HG03558 (cell line): ENCODE measurements at regions not wholly inside any gene's neighbourhood (a gene's known extent, or its start where the extent isn't known, plus 50 kb on each side); places are given as distances from the start of the nearest gene placed in this dataset.
A peak's percentile ranks its signal among the peaks of the same experiment; 100 is the strongest.
"Not testable (repeated sequence)": the region's sequence is repeated elsewhere in the genome, so short reads cannot be mapped to it uniquely, and the experiment has no call there.

Source experiments
- ATAC-seq: cut with Tn5 transposase; IDR thresholded peaks from one replicate; pipeline ENCODE4 v1.9.1; 2021; ENCODE audit warnings: moderate number of reproducible peaks; ENCODE audit not compliant: unreplicated experiment; ENCODE audit errors: extremely low read depth

DNA sequence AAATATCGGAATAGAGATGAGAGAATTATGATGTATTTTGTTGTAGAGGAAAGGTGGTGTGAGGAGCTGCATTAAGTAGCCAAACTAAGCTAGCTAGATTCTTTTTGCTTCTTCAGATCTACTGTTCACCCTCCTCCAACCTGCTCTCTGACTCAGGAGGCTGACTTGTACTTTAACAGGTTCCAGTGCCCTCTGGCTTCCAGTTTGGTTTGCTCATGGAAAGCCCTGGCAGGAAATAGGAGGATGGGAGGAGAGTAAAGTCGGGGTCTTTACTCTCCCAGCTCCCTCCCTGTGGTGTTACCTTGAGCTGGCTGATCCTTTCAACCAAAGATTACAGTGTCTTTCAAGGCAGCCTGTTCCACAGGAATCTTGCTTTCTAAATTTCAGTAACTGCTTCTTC lies 277.0 kb upstream of the EDA2R start:
- no peak for ATAC-seq

- ATAC-seq = no peak
Measured at GRCh38 chrX:66914080-66914479, 275.2 kb upstream of the EDA2R start.

DNA sequence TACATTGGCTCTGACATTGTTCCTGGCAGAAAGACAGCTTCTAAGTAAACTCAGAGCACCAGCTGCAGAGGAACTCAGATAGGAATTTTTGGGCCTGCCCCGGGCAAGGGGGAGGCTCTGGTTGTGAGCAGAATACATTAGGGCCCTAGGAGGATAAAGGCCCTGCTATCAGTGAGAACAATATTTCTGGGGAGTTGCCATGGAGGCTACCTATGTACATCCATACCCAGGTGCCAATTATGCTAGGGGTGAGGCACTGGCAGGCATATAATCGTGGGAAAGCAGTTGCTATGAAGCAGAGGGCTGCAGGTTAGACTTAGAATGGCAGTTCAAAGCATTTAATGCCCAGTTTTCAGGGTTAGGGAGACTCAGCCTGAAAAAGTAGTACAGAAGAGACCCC lies 273.5 kb upstream of the EDA2R start:
- no peak for ATAC-seq

DNA sequence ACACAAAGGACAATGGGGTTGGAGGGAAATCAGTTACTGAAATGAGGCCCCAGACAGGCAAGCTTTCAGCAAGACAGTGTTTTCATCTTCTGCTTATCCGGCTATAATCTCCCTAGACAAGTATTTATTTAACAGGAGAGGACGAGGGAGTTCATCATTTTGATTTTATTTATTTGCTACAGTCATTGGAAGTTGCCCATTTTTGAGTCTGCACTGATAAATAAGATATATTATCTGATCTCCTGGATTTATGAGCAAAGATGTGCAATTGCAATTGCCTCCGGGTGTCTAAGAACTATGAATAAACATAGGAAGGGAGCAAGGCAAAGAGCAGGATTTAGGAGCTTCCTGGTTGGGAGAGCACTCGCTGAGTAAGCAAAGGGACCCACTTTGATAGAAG lies 263.2 kb upstream of the EDA2R start:
- no peak for ATAC-seq

GRCh38 chrX:66900886-66901285 lies 262.0 kb upstream of the EDA2R start:
- ATAC-seq = no peak

DNA sequence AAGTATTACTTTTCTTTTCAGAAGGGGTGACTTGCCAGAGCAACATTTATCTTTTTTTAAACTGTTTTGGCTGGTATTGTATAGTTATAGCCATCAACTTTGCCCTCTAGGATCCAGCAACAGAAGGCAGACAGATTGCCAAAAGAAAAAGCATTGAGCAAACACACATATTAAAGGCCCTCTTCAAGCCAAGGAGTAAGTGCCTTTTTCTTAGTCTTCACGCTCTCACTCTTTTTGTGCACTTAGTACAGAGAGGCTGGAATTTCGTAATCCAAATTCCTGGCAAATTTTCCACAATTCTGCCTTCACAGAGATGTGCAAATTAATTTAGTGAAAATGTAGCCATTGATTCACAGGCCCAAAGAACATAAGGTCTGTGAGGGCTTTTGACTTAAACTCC lies 253.1 kb upstream of the EDA2R start:
- ATAC-seq = no peak

DNA sequence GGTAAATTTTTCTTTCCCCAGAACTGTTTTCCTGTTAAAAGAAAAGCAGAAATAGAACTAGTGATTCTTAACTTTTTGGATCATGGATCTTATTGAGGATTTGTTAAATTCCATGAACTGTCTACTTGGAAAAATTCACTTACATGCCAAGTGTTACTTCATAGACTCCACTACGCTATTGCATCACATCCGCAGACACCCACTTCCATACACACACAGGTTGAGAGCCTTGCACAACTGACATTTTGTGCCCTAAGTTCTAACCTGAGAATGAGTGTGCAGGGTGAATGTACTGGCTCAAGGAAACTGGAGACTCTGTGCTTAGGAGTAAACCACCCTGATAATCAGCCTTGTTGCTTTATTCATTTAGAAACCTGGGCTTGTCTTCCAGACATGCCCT lies 250.5 kb upstream of the EDA2R start:
- no peak for ATAC-seq

GRCh38 chrX:66882101-66882500 lies 243.2 kb upstream of the EDA2R start:
- no peak for ATAC-seq

DNA sequence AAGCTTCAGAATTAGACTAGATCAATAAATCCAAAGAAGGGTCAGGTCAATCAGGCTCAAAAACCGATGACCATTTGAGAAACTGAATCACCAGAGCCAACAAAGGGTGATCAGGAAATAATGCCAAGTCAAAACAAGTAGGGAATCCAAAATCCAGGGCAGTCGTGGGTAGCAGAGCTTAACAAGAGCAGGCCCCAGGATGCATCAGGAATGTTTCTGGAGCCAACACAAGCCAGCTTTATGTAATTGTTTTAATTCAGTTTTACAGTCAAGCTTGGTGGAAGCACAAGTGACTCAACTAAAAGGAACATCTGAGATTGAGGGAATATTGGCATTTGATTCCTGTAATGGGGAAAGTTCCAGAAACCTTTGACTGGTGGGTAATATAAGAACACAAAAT lies 237.9 kb upstream of the EDA2R start:
- ATAC-seq = no peak

- no peak for ATAC-seq
Measured at GRCh38 chrX:66872771-66873170, 233.9 kb upstream of the EDA2R start.

- ATAC-seq = no peak
Measured at GRCh38 chrX:66863721-66864120, 224.8 kb upstream of the EDA2R start.

- ATAC-seq = peak; percentile 98
Measured at GRCh38 chrX:66833426-66833825, 194.5 kb upstream of the EDA2R start.

DNA sequence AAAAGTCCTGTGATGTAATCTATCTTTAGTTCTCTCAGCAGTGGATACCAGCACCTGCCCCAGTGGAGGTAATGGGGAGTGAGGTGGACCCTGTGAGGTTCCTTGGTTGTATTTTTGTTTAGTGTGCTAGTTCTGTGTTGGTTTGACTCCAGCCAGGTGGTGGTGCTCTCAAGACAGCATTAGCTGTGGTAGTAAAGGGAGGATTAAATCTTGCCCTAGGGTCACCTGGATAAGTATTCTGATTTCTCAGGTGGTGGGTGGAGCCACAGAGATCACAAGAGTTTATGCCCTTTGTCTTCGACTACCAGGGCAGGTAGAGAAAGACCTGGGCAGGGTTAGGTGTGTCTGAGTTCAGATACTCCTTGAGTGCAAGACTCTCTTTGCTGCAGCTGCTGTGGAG lies 176.3 kb upstream of the EDA2R start:
- no peak for ATAC-seq

DNA sequence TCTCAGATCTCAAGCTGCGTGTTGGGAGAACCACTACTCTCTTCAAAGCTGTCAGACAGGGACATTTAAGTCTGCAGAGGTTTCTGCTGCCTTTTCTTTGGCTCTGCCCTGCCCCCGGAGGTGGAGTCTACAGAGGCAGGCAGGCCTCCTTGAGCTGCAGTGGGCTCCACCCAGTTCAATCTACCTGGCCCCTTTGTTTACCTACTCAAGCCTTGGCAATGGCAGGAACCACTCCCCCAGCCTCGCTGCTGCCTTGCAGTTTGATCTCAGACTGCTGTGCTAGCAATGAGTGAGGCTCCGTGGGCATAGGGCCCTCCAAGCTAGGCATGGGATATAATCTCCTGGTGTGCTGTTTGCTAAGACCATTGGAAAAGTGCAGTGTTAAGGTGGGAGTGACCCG lies 155.6 kb upstream of the EDA2R start:
- not testable (repeated sequence) for ATAC-seq

GRCh38 chrX:66766318-66766717 lies 127.4 kb upstream of the EDA2R start:
- no peak for ATAC-seq

- ATAC-seq = no peak
Measured at GRCh38 chrX:66760651-66761050, 121.8 kb upstream of the EDA2R start.

- peak; percentile 43 for ATAC-seq
Measured at GRCh38 chrX:66756717-66757116, 117.8 kb upstream of the EDA2R start.

GRCh38 chrX:66751136-66751782 lies 112.4 kb upstream of the EDA2R start:
- ATAC-seq = no peak

DNA sequence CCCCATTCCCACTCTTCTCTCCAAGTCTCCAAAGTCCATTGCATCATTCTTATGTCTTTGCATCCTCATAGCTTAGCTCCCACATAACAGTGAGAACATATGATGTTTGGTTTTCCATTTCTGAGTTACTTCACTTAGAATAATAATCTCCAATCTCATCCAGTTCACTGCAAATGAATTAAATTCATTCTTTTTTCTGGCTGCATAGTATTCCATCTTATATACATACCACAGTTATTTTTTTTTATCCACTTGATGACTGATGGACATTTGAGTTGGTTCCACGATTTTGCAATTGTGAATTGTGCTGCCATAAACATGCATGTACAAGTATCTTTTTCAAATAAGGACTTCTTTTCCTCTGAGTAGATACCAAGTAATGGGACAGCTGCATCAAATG lies 105.6 kb upstream of the EDA2R start:
- not testable (repeated sequence) for ATAC-seq

DNA sequence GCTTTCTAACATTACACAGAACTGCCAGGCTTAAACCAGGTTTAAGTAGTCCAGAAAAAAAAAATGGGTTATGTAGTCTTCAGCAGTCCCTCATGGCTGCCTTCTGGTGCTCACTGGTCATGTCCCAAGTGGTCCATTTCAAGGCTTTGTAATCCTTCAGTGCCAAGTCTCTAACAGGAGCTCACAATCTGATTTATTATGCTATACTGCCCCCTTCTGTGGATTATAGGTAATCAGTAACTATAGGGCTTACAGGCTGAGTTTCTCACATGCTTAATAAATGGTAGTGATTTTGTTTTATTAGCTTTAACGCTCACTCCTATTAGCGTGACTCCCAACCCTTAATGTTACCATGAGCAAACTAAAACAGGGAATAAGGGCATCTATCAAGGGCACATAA lies 92.5 kb upstream of the EDA2R start:
- no peak for ATAC-seq

DNA sequence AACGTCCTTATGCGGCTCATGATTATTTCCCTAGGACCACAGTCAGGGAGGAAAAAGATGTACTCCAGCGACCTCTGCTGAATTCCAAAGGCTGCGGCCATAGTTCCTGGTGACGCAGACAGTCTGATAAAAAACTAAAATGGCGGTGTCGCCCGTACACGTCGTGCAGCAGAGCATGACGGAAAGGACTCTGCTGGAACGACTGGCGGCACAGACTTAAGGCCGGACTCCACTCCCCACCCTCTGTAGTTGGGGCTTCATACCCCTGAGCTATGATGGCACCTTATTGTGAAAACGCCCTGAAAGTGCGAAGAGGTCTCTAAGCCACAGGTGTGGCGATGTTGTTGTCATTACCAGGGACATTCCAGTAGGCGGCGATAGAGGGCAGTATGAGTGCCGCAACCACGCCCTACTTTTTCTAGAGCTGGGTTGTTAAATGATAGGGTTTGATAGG lies 90.0 kb upstream of the EDA2R start:
- ATAC-seq = no peak

GRCh38 chrX:66717926-66718325 lies 79.0 kb upstream of the EDA2R start:
- ATAC-seq = no peak
